ENCODE measurements at regions not wholly inside any gene's neighbourhood (a gene's known extent, or its start where the extent isn't known, plus 50 kb on each side); places are given as distances from the start of the nearest gene placed in this dataset.

- peak; percentile 61 to 81 for TF ChIP-seq NR2F1 (CRISPR knock-in tag; IDR thresholded peaks at IDR 0.05)
- TF ChIP-seq RXRA (CRISPR knock-in tag; IDR thresholded peaks at IDR 0.05) = peak; percentile 86
- TF ChIP-seq CEBPG (CRISPR knock-in tag; IDR thresholded peaks at IDR 0.05) = peak; percentile 16; the same call in 1 of the 2 replicates
- TF ChIP-seq IKZF5 (CRISPR knock-in tag; IDR thresholded peaks at IDR 0.05) = peak; percentile 30; the same call in 1 of the 2 replicates
- peak; percentile 73 for TF ChIP-seq NR2C2 (CRISPR knock-in tag; IDR thresholded peaks at IDR 0.05; ENCODE audit: borderline replicate concordance)
- TF ChIP-seq HMG20A (CRISPR knock-in tag; IDR thresholded peaks at IDR 0.05; ENCODE audit: borderline replicate concordance) = peak; percentile 47; the same call in 1 of the 2 replicates
- TF ChIP-seq TBX2 (CRISPR knock-in tag; IDR thresholded peaks at IDR 0.05; ENCODE audit: borderline replicate concordance) = peak; percentile 32; the same call in 1 of the 2 replicates
- TF ChIP-seq ZBTB42 (CRISPR knock-in tag; IDR thresholded peaks at IDR 0.05) = no peak
- TF ChIP-seq MIXL1 (CRISPR knock-in tag; IDR thresholded peaks at IDR 0.05) = 0 out of 2 replicates have a peak, but pooled peaks have one; percentile 8
- peak; percentile 30; the same call in 1 of the 2 replicates for TF ChIP-seq KAT8 (CRISPR knock-in tag; IDR thresholded peaks at IDR 0.05)
- TF ChIP-seq SALL1 (CRISPR knock-in tag; IDR thresholded peaks at IDR 0.05) = peak; percentile 72
- no peak for TF ChIP-seq RBAK (CRISPR knock-in tag; IDR thresholded peaks at IDR 0.05)
- TF ChIP-seq ELF3 (CRISPR knock-in tag; IDR thresholded peaks at IDR 0.05) = peak; percentile 41; the same call in 1 of the 2 replicates
- TF ChIP-seq HDAC6 (IDR thresholded peaks at IDR 0.05; ENCODE audit: low read depth, low read length) = no peak
- TF ChIP-seq ZNF12 (CRISPR knock-in tag; IDR thresholded peaks at IDR 0.05) = peak; percentile 37; the same call in 1 of the 2 replicates
Measured at GRCh38 chr2:114079366-114080004, 189.6 kb downstream of the ACTR3 start (continued).
